IPS DF 4.7 (cell line): ENCODE measurements at regions not wholly inside any gene's neighbourhood (a gene's known extent, or its start where the extent isn't known, plus 50 kb on each side); places are given as distances from the start of the nearest gene placed in this dataset.

Experiments used
- DNase-seq: peaks from one replicate; pipeline ENCODE4 v3.0.0-alpha.2; 2013; ENCODE audit warnings: low spot score; ENCODE audit errors: extremely low read depth

- no peak for DNase-seq
Measured at GRCh38 chr6:4591218-4591617, 185.0 kb upstream of the CDYL start.

- DNase-seq = no peak
Measured at GRCh38 chr6:4589295-4589694, 186.9 kb upstream of the CDYL start.

DNA sequence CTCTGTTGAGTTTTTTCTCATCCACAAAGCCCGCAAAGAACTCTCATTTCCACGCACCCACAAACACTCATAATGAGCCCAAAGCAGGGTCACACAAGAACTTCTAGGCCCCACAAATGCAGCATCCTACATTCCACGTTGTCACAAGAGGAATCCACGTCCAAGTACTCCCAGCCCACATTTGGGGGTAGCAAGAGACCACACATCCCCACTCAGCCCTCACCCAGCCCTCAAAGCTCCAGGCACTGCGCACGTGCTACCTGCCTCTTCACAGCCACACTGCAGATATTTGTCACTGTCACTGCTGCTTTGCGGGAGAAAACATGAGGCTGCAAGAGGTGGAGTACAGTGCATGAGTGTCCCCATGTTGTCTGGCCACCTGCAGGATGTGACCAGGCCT is 187.6 kb upstream of the CDYL start:
- DNase-seq = no peak

DNA sequence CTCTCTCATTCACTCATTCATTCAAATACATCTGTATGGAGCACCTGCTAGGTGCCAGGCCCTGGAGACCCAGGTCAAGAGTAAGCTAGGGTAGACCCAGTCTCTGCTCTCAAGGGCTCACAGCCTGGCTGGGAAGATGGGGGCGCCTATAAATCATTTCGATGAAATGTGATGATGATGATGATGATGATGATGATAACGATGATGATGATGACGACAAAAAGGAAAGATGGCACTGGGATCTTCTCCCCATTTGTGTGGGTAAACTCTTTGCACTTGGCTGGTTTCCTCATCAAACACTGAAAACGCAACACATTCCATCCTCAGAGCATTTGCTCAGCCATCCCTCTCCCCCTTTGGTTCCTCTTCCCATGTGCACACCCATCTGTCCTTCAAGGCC is 188.0 kb upstream of the CDYL start:
- no peak for DNase-seq

DNA sequence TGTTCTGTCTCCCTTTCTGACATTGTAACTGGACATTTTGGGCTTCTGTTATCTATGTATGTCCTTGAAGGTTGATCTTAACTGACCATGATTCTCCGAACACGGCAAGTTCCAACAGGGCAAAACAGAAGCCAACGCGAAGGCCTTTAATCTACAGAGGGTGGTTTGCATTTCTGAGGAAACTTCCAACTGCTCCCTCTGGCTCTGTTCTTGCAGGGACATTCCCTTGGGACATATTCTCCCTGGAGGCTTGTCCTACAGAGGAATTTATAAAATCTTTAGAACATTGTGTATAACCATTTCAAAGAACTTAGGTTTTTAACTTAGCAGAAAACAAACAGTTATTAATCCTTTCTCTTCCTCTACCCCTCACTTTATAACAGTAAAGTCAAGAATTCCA is 189.0 kb upstream of the CDYL start:
- no peak for DNase-seq

- DNase-seq = no peak
Measured at GRCh38 chr6:4586469-4586859, 189.7 kb upstream of the CDYL start.

- DNase-seq = no peak
Measured at GRCh38 chr6:4585682-4586468, 190.3 kb upstream of the CDYL start.

- no peak for DNase-seq
Measured at GRCh38 chr6:4584801-4585200, 191.4 kb upstream of the CDYL start.

GRCh38 chr6:4582506-4583417 is 193.4 kb upstream of the CDYL start:
- DNase-seq = no peak

DNA sequence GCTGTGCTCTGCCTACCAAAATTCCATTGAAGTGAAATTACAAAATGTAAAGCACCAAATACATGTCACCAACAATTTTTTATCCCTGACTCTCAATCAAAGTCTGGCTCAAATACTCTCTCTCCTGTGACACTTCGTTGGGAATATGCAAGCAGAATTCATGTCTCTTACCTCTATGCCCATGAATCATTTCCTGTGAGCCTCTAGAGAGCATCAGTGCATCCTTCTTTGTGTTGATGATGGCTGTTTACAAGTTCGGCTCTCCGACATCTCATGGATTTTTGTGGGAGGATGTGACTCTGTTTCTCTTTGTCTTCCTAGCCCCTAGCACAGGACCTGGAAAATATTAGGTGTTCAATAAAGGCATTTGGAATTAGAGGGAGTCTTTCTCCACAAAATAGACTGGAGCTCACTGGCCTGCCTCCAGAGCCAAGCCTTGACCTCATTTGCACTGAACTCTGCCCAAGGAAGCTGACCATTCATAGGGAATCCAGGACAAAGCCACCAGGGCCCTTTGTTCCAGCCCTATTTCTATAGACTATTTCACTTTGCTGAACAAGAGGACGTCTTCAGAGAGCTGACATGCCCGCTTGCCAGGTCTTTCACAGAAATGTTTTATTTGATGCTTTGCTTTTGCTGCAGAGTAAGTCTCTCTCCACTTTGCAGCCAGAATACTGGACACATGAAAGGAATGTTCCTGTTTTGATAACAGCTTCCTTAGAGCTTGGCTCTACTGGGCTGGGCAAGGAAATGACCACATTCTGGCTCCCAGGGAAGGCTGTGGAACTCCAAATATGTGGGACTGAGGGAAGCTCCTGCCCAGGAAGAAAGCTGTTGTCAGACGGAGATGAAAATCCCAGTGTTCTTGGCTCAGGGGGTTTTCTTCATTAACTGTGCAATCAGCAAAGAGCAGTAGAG is 194.5 kb upstream of the CDYL start:
- DNase-seq = no peak

DNA sequence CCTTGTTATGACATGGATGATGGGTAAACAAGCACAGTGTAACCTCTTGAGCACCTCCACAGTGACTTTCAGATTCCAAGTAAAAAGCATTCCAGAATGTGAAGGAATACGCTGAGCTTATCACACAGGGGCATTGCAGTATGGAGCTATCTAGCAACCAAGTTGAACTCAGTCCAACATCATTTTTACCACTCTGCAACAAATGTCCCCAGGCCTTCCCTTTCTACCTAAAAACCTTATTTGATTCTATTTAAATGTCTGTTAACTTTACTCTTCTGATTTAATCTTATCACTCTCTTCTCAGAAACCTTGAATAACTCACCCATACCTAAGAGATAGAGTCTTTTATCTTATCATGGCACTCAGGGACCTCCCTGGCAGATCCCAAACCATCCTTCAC is 195.8 kb upstream of the CDYL start:
- no peak for DNase-seq

DNA sequence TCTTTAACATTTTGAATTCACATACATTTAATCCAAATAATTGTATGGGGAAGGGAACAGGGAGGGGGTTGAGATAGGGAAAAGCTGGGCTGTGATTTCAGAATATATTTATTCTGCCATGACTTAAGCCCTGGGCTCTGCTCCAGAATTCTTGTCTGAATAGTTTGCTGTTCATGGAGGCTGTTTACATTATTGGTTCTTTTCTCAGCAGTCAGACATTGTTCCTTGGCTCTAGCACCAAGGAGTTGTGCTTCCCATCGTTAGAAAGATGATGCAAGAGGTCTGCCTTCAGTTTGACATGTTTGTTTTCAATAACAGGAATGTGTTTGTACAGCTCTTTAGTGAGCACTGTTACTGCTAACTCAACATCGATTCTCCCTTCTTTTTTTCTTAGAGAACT is 198.8 kb upstream of the CDYL start:
- no peak for DNase-seq

DNA sequence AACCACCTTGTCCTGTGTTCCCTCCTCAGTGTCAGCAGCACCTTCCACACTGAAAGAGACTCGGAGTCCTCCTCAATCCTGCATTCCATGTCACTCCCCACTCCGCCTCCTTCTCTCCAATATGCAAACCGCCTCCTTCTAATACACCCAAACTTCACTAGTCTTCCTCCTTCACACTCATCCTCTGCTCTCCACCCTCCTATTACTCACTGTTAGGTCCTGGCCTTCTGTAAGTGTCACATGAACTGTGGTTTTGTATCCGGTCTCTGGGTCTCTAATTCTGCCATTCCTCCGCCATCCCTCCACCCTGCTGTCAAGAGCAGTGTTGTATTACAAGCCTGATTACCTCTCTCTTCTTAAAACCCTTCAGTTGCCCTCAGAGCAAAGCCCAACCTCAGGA is 200.5 kb upstream of the CDYL start:
- DNase-seq = no peak

- DNase-seq = no peak
Measured at GRCh38 chr6:4574007-4574406, 202.2 kb upstream of the CDYL start.

- DNase-seq = no peak
Measured at GRCh38 chr6:4571011-4571410, 205.2 kb upstream of the CDYL start.

DNA sequence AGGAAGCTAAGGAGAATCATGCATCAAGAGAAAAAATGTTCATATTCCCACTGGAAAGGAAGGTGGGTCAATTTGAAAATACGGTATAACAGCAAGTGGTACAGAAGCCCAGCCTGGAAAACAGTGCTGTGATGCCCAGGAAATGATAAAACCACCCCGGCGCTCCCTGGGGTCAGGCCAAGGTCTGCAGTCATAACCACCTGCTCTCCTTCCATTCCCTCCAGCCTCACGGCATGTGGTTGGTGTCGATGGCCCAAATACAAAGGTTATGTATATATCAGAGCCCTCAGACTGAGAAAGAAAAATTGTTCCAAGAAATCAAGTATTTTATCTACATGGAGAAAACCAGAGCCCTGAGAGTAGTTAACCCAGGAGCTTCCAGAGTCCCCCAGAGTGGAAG is 208.1 kb upstream of the CDYL start:
- no peak for DNase-seq

GRCh38 chr6:4567141-4567540 is 209.1 kb upstream of the CDYL start:
- no peak for DNase-seq

DNA sequence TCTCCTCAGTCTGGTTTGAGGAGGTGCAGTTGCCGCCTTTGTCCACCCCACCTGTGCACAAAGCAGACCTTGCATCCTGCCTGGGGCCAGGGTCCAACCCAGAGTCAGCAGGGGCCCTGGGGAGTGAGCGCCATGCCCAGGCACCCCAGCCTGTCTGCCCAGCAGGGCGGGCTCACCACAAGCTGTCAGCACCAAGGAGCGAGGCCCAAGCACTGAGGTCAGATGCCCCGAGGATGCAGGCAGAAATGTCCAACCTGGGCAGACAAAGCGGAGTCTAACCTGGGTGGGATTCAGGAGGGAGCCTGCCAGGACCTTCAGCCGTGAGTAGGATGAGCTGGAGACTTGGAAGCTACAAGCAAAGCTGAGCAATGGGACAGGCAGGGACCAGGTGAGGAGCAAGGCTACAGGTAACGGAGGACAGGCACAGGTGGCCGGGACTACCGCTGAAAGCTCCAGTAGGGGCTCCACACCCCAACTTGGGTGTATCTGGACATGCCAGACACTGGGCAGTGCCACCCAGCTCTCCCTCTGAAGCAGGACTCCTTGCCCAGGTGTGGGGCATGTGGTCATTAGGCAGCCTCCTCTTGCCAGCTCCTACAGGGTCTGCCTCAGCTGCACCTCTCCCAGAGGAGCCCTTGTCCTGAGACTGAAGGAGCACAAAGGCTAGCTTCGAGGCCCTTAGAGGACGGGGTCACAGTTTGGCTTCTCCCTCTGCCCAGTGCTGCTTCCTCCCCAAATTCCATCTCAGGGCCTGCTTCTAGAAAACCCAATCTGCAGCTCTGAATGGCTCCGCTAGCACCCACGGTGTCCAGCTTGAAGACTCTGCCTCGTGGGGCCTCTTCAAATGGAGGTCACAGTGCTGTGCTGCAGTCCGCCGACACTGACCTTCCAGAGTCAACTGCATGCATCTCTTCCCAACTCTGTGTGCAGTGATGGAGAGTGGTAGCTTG is 210.6 kb upstream of the CDYL start:
- no peak for DNase-seq

DNA sequence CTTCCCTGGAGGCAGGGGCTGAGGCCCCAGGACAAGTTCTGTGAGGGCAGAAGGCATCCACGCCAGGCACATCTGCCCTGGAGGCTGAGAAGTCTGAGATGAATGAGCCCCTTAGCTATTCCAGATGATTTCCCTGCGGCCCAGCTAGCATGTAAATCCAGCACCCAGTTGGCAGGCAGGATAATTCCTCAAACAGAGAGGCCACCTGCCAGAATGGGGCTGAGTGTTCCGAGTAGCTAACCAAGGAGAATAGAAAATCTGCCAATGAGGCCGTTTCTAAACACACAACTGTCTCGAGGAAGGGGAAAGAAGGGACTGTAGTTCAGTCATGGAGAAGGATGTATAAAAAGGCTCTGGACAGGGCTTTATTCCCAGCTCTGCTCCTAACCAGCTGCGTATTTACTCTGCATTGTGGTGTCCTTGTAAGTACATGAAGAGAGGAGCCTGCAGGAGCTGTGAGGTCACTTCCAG is 211.4 kb upstream of the CDYL start:
- DNase-seq = no peak

DNA sequence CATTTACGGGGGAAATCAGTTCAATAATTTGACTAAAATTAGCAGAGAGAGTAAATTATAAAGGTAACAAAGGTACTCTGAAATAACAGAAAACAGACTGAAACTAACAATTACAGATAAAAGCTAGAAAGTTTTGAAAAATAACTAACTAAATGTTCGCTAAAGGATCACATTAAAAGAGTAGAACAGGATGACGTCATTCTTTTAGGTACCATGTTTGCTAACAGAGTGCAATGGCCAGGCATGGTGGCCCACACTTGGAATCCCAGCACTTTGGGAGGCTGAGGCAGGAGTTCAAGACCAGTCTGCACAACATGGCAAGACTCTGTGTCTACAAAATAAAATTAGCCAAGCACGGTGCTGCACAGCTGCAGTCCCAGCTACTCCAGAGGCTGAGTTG is 212.3 kb upstream of the CDYL start:
- no peak for DNase-seq
